Chondrocyte (in vitro differentiated cells): ENCODE measurements at regions not wholly inside any gene's neighbourhood (a gene's known extent, or its start where the extent isn't known, plus 50 kb on each side); places are given as distances from the start of the nearest gene placed in this dataset.
A peak's percentile ranks its signal among the peaks of the same experiment; 100 is the strongest.

ENCODE experiments used
- DNase-seq: peaks from one replicate; pipeline ENCODE4 v3.0.0; 2021; ENCODE audit warnings: mixed read lengths, low spot score
- H3K27ac Mint-ChIP-seq: one replicate; pipeline ENCODE4 v1.8.0; 2021; ENCODE audit warnings: mild to moderate bottlenecking, moderate library complexity, mixed read lengths; ENCODE audit not compliant: unreplicated experiment
- H3K27me3 Mint-ChIP-seq: 2 replicates; pipeline ENCODE4 v1.8.0; 2021; ENCODE audit warnings: low read depth, mixed read lengths
- H3K36me3 Mint-ChIP-seq: 2 replicates; pipeline ENCODE4 v1.8.0; 2021; ENCODE audit warnings: low read depth, mixed read lengths
- H3K4me1 Mint-ChIP-seq: 2 replicates; pipeline ENCODE4 v1.8.0; 2021; ENCODE audit warnings: low read depth, mild to moderate bottlenecking, mixed read lengths
- H3K4me3 Mint-ChIP-seq: one replicate; pipeline ENCODE4 v1.8.0; 2021; ENCODE audit warnings: mild to moderate bottlenecking, moderate library complexity, mixed read lengths; ENCODE audit not compliant: unreplicated experiment
- H3K9me3 Mint-ChIP-seq: 2 replicates; pipeline ENCODE4 v1.8.0; 2021; ENCODE audit warnings: low read depth, mixed read lengths
- TF ChIP-seq, protein P1 (sequence below): fragments of 200-600 bp; sonication (generic); IDR thresholded peaks from 2 replicates; pipeline ENCODE4 v1.5.0; 2021; ENCODE audit warnings: antibody characterized with exemption, mild to moderate bottlenecking, moderate library complexity

DNA sequence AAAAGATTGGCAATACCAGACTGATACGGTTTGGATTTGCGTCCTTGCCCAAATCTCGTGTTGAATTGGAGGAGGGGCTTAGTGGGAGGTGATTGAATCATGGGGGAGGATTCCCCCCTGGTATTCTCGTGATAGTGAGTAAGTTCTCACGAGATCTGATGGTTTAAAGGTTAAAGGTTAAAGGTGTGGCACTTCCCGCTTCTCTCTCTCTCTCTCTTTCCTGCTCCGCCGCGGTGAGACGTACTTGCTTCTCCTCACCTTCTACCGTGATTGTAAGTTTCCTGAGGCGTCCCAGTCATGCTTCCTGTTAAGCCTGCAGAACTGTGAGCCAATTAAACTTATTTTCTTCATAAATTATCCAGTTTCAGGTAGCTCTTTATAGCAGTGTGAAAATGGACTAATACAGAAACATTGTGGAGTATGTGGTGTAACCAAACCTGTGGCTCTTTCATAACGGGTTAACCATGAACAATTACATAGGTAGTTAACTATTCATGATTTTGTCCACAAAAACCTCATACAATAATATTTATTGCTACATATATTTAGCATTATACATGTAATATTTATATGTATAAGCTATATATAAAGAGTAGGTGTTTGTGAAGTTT is 107.5 kb downstream of the ANXA1 start:
- H3K4me3 Mint-ChIP-seq, result no peak overlapping the region
- H3K4me1 Mint-ChIP-seq, result no peaks in the 10 kb centered on the region
- peaks cover 16% of the 10 kb centered on the region for H3K27me3 Mint-ChIP-seq
- H3K27ac Mint-ChIP-seq, result no peak overlapping the region
- peaks cover 4% of the 10 kb centered on the region for H3K9me3 Mint-ChIP-seq
- TF ChIP-seq, protein P1, sequence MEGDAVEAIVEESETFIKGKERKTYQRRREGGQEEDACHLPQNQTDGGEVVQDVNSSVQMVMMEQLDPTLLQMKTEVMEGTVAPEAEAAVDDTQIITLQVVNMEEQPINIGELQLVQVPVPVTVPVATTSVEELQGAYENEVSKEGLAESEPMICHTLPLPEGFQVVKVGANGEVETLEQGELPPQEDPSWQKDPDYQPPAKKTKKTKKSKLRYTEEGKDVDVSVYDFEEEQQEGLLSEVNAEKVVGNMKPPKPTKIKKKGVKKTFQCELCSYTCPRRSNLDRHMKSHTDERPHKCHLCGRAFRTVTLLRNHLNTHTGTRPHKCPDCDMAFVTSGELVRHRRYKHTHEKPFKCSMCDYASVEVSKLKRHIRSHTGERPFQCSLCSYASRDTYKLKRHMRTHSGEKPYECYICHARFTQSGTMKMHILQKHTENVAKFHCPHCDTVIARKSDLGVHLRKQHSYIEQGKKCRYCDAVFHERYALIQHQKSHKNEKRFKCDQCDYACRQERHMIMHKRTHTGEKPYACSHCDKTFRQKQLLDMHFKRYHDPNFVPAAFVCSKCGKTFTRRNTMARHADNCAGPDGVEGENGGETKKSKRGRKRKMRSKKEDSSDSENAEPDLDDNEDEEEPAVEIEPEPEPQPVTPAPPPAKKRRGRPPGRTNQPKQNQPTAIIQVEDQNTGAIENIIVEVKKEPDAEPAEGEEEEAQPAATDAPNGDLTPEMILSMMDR, result no peak
- no peak for DNase-seq
- no peaks in the 10 kb centered on the region for H3K36me3 Mint-ChIP-seq

- Mint-ChIP-seq H3K36me3 (no peaks in the 10 kb centered on the region), H3K27ac (no peak overlapping the region), H3K4me1 (no peaks in the 10 kb centered on the region), H3K4me3 (no peak overlapping the region), H3K9me3 (peaks cover 4% of the 10 kb centered on the region), H3K27me3 (peaks cover 17% of the 10 kb centered on the region)
- TF ChIP-seq, protein P1, result no peak
- no peak for DNase-seq
Measured at GRCh38 chr9:73260506-73260905, 108.8 kb downstream of the ANXA1 start.

- peaks cover 15% of the 10 kb centered on the region for H3K27me3 Mint-ChIP-seq
- H3K4me3 Mint-ChIP-seq, result no peak overlapping the region
- no peaks in the 10 kb centered on the region for H3K36me3 Mint-ChIP-seq
- H3K4me1 Mint-ChIP-seq, result no peaks in the 10 kb centered on the region
- DNase-seq, result no peak
- TF ChIP-seq, protein P1, result no peak
- H3K9me3 Mint-ChIP-seq, result no peaks in the 10 kb centered on the region
- H3K27ac Mint-ChIP-seq, result no peak overlapping the region
Measured at GRCh38 chr9:73264631-73265030, 113.0 kb downstream of the ANXA1 start.

- peaks cover 15% of the 10 kb centered on the region for H3K27me3 Mint-ChIP-seq
- no peaks in the 10 kb centered on the region for H3K36me3 Mint-ChIP-seq
- H3K27ac Mint-ChIP-seq, result no peak overlapping the region
- H3K9me3 Mint-ChIP-seq, result no peaks in the 10 kb centered on the region
- no peaks in the 10 kb centered on the region for H3K4me1 Mint-ChIP-seq
- no peak for DNase-seq
- no peak overlapping the region for H3K4me3 Mint-ChIP-seq
- TF ChIP-seq, protein P1, result no peak
Measured at GRCh38 chr9:73265876-73266275, 114.2 kb downstream of the ANXA1 start.

DNA sequence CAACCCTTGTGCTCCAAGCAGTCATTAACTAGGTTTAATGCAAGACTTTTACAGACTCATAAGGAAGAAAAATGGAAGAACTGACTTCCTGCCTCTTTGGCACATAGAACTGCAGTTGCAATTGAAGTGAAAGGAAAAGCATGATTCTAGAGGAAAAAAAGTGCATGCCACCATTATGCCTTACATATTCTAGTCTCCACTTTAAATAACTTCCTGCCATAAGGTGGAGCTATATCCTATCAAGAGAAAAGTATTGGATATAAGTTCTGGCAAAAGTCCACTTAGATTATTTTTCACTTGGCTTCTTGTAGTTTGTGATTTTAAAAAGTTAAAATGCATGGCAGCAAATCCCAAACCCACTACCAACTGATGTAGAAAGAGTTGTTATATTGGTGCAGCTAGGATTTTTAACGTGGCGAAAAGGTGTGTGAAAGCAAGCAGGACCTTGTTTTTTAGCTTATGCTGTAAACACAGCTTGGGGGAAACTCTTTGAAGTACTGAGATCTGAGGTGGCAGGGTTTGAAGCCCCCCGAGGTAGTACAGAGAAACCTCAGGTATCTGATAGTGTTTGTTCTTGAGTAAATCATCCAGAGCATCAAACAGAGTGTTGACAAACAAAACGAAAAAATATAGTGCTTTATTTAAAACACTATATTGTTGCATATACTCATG is 117.9 kb downstream of the ANXA1 start:
- no peak for DNase-seq
- Mint-ChIP-seq H3K27me3 (peaks cover 14% of the 10 kb centered on the region), H3K27ac (no peak overlapping the region), H3K4me1 (peaks cover 6% of the 10 kb centered on the region), H3K4me3 (no peak overlapping the region), H3K9me3 (no peaks in the 10 kb centered on the region), H3K36me3 (no peaks in the 10 kb centered on the region)
- TF ChIP-seq, protein P1, result peak; percentile 69
